ENCODE measurements at regions not wholly inside any gene's neighbourhood (a gene's known extent, or its start where the extent isn't known, plus 50 kb on each side); places are given as distances from the start of the nearest gene placed in this dataset.
"Not testable (repeated sequence)": the region's sequence is repeated elsewhere in the genome, so short reads cannot be mapped to it uniquely, and the experiment has no call there.

GRCh38 chr3:28623106-28623505 is 274.5 kb upstream of the AZI2 start:
- DNase-seq, result no peak
- H3K4me3 ChIP-seq (ENCODE audit: low read length), result no peak overlapping the region

GRCh38 chr3:28624084-28624483 is 275.5 kb upstream of the AZI2 start:
- no peak overlapping the region for H3K27ac ChIP-seq (ENCODE audit: low read length)
- no peaks in the 10 kb centered on the region for H3K9me2 ChIP-seq (replicated peaks; ENCODE audit: insufficient read depth, low read length)
- no peaks in the 10 kb centered on the region for H3K9me3 ChIP-seq (ENCODE audit: low read length)
- no peak overlapping the region for H3K4me3 ChIP-seq (ENCODE audit: low read length)
- H3K4me1 ChIP-seq (ENCODE audit: low read length), result no peaks in the 10 kb centered on the region
- H3K79me2 ChIP-seq (ENCODE audit: low read length), result no peaks in the 10 kb centered on the region
- no peak overlapping the region for H2AFZ ChIP-seq (ENCODE audit: low read length)
- H3K36me3 ChIP-seq (ENCODE audit: insufficient read depth, low read length), result no peaks in the 10 kb centered on the region
- no peak for DNase-seq
- H3K4me2 ChIP-seq (ENCODE audit: low read depth, low read length, poor library complexity, severe bottlenecking), result no peak overlapping the region
- no peaks in the 10 kb centered on the region for H4K20me1 ChIP-seq (ENCODE audit: insufficient read depth, low read depth, low read length)
- no peak overlapping the region for H3K9ac ChIP-seq (ENCODE audit: low read length)
- no peaks in the 10 kb centered on the region for H3K27me3 ChIP-seq (ENCODE audit: low read length)

More at GRCh38 chr3:28623106-28623505, 274.5 kb upstream of the AZI2 start:
- Histone ChIP-seq H2AFZ (ENCODE audit: low read length) (no peak overlapping the region), H3K27ac (ENCODE audit: low read length) (no peak overlapping the region), H3K9me3 (ENCODE audit: low read length) (no peaks in the 10 kb centered on the region), H3K79me2 (ENCODE audit: low read length) (no peaks in the 10 kb centered on the region), H3K9ac (ENCODE audit: low read length) (no peak overlapping the region), H3K9me2 (replicated peaks; ENCODE audit: insufficient read depth, low read length) (no peaks in the 10 kb centered on the region), H3K36me3 (ENCODE audit: insufficient read depth, low read length) (no peaks in the 10 kb centered on the region), H3K4me2 (ENCODE audit: low read depth, low read length, poor library complexity, severe bottlenecking) (no peak overlapping the region), H3K4me1 (ENCODE audit: low read length) (no peaks in the 10 kb centered on the region), H4K20me1 (ENCODE audit: insufficient read depth, low read depth, low read length) (no peaks in the 10 kb centered on the region), H3K27me3 (ENCODE audit: low read length) (no peaks in the 10 kb centered on the region)

- not testable (repeated sequence) for H3K9me2 ChIP-seq (replicated peaks; ENCODE audit: insufficient read depth, low read length); H3K27me3 ChIP-seq (ENCODE audit: low read length); H3K4me2 ChIP-seq (ENCODE audit: low read depth, low read length, poor library complexity, severe bottlenecking); H3K4me3 ChIP-seq (ENCODE audit: low read length); H3K4me1 ChIP-seq (ENCODE audit: low read length); H3K36me3 ChIP-seq (ENCODE audit: insufficient read depth, low read length); H3K79me2 ChIP-seq (ENCODE audit: low read length); H3K9ac ChIP-seq (ENCODE audit: low read length); DNase-seq; H2AFZ ChIP-seq (ENCODE audit: low read length); H3K27ac ChIP-seq (ENCODE audit: low read length); H3K9me3 ChIP-seq (ENCODE audit: low read length); H4K20me1 ChIP-seq (ENCODE audit: insufficient read depth, low read depth, low read length)
These were observed 279.2 kb upstream of the AZI2 start for GRCh38 chr3:28627843-28628242.

GRCh38 chr3:28634019-28634418 is 285.4 kb upstream of the AZI2 start:
- no peak for DNase-seq
- no peak overlapping the region for H2AFZ ChIP-seq (ENCODE audit: low read length)
- H3K4me3 ChIP-seq (ENCODE audit: low read length), result no peak overlapping the region
- no peaks in the 10 kb centered on the region for H3K9me2 ChIP-seq (replicated peaks; ENCODE audit: insufficient read depth, low read length)
- H4K20me1 ChIP-seq (ENCODE audit: insufficient read depth, low read depth, low read length), result no peaks in the 10 kb centered on the region
- no peaks in the 10 kb centered on the region for H3K36me3 ChIP-seq (ENCODE audit: insufficient read depth, low read length)
- no peaks in the 10 kb centered on the region for H3K9me3 ChIP-seq (ENCODE audit: low read length)
- no peaks in the 10 kb centered on the region for H3K27me3 ChIP-seq (ENCODE audit: low read length)
- no peak overlapping the region for H3K27ac ChIP-seq (ENCODE audit: low read length)
- H3K4me2 ChIP-seq (ENCODE audit: low read depth, low read length, poor library complexity, severe bottlenecking), result no peak overlapping the region
- no peaks in the 10 kb centered on the region for H3K4me1 ChIP-seq (ENCODE audit: low read length)
- H3K79me2 ChIP-seq (ENCODE audit: low read length), result no peaks in the 10 kb centered on the region
- no peak overlapping the region for H3K9ac ChIP-seq (ENCODE audit: low read length)

GRCh38 chr3:28637742-28638141 is 289.1 kb upstream of the AZI2 start:
- H3K79me2 ChIP-seq (ENCODE audit: low read length), result no peaks in the 10 kb centered on the region
- H3K27ac ChIP-seq (ENCODE audit: low read length), result no peak overlapping the region
- H4K20me1 ChIP-seq (ENCODE audit: insufficient read depth, low read depth, low read length), result no peaks in the 10 kb centered on the region
- no peak for DNase-seq
- no peaks in the 10 kb centered on the region for H3K36me3 ChIP-seq (ENCODE audit: insufficient read depth, low read length)
- H3K4me1 ChIP-seq (ENCODE audit: low read length), result no peaks in the 10 kb centered on the region
- H3K9ac ChIP-seq (ENCODE audit: low read length), result no peak overlapping the region
- H3K9me3 ChIP-seq (ENCODE audit: low read length), result no peaks in the 10 kb centered on the region
- 0 out of 2 replicates have a peak, but pooled peaks cover 3% of the 10 kb centered on the region for H3K9me2 ChIP-seq (replicated peaks; ENCODE audit: insufficient read depth, low read length)
- no peak overlapping the region for H3K4me3 ChIP-seq (ENCODE audit: low read length)
- no peaks in the 10 kb centered on the region for H3K27me3 ChIP-seq (ENCODE audit: low read length)
- H2AFZ ChIP-seq (ENCODE audit: low read length), result no peak overlapping the region
- no peak overlapping the region for H3K4me2 ChIP-seq (ENCODE audit: low read depth, low read length, poor library complexity, severe bottlenecking)

- Histone ChIP-seq H3K9ac (ENCODE audit: low read length) (no peak overlapping the region), H3K9me2 (replicated peaks; ENCODE audit: insufficient read depth, low read length) (peaks cover 9% of the 10 kb centered on the region; the same call in 1 of the 2 replicates), H3K27ac (ENCODE audit: low read length) (no peak overlapping the region), H3K27me3 (ENCODE audit: low read length) (no peaks in the 10 kb centered on the region), H2AFZ (ENCODE audit: low read length) (no peak overlapping the region), H3K4me1 (ENCODE audit: low read length) (no peaks in the 10 kb centered on the region), H3K36me3 (ENCODE audit: insufficient read depth, low read length) (no peaks in the 10 kb centered on the region), H3K4me3 (ENCODE audit: low read length) (no peak overlapping the region), H3K4me2 (ENCODE audit: low read depth, low read length, poor library complexity, severe bottlenecking) (no peak overlapping the region), H3K79me2 (ENCODE audit: low read length) (no peaks in the 10 kb centered on the region), H3K9me3 (ENCODE audit: low read length) (no peaks in the 10 kb centered on the region), H4K20me1 (ENCODE audit: insufficient read depth, low read depth, low read length) (no peaks in the 10 kb centered on the region)
- DNase-seq, result no peak
These were observed 296.5 kb upstream of the AZI2 start for GRCh38 chr3:28645149-28645548.

- no peak for DNase-seq
- Histone ChIP-seq H2AFZ (ENCODE audit: low read length) (no peak overlapping the region), H3K9ac (ENCODE audit: low read length) (no peak overlapping the region), H3K79me2 (ENCODE audit: low read length) (no peaks in the 10 kb centered on the region), H3K9me3 (ENCODE audit: low read length) (no peaks in the 10 kb centered on the region), H3K4me1 (ENCODE audit: low read length) (no peaks in the 10 kb centered on the region), H3K27ac (ENCODE audit: low read length) (no peak overlapping the region), H3K4me2 (ENCODE audit: low read depth, low read length, poor library complexity, severe bottlenecking) (no peak overlapping the region), H4K20me1 (ENCODE audit: insufficient read depth, low read depth, low read length) (no peaks in the 10 kb centered on the region), H3K27me3 (ENCODE audit: low read length) (no peaks in the 10 kb centered on the region), H3K4me3 (ENCODE audit: low read length) (no peak overlapping the region), H3K9me2 (replicated peaks; ENCODE audit: insufficient read depth, low read length) (peaks cover 9% of the 10 kb centered on the region; the same call in 1 of the 2 replicates), H3K36me3 (ENCODE audit: insufficient read depth, low read length) (no peaks in the 10 kb centered on the region)
These were observed 297.8 kb upstream of the AZI2 start for GRCh38 chr3:28646435-28646834.

- Histone ChIP-seq H3K4me1 (ENCODE audit: low read length) (no peaks in the 10 kb centered on the region), H3K36me3 (ENCODE audit: insufficient read depth, low read length) (no peaks in the 10 kb centered on the region), H2AFZ (ENCODE audit: low read length) (no peak overlapping the region), H3K9me3 (ENCODE audit: low read length) (no peaks in the 10 kb centered on the region), H3K27ac (ENCODE audit: low read length) (no peak overlapping the region), H3K9me2 (replicated peaks; ENCODE audit: insufficient read depth, low read length) (peaks cover 6% of the 10 kb centered on the region; the same call in 1 of the 2 replicates), H3K4me2 (ENCODE audit: low read depth, low read length, poor library complexity, severe bottlenecking) (no peak overlapping the region), H4K20me1 (ENCODE audit: insufficient read depth, low read depth, low read length) (no peaks in the 10 kb centered on the region), H3K27me3 (ENCODE audit: low read length) (no peaks in the 10 kb centered on the region), H3K4me3 (ENCODE audit: low read length) (no peak overlapping the region), H3K79me2 (ENCODE audit: low read length) (no peaks in the 10 kb centered on the region), H3K9ac (ENCODE audit: low read length) (no peak overlapping the region)
- DNase-seq, result no peak
These were observed 300.6 kb upstream of the AZI2 start for GRCh38 chr3:28649266-28649665.

- Histone ChIP-seq H3K4me3 (ENCODE audit: low read length) (no peak overlapping the region), H3K9me2 (replicated peaks; ENCODE audit: insufficient read depth, low read length) (0 out of 2 replicates have a peak, but pooled peaks cover 6% of the 10 kb centered on the region)
These were observed 302.5 kb upstream of the AZI2 start for GRCh38 chr3:28651159-28651558.

More at GRCh38 chr3:28651159-28651558, 302.5 kb upstream of the AZI2 start:
- no peak overlapping the region for H2AFZ ChIP-seq (ENCODE audit: low read length)
- no peaks in the 10 kb centered on the region for H4K20me1 ChIP-seq (ENCODE audit: insufficient read depth, low read depth, low read length)
- H3K79me2 ChIP-seq (ENCODE audit: low read length), result no peaks in the 10 kb centered on the region
- no peaks in the 10 kb centered on the region for H3K4me1 ChIP-seq (ENCODE audit: low read length)
- no peaks in the 10 kb centered on the region for H3K36me3 ChIP-seq (ENCODE audit: insufficient read depth, low read length)
- H3K4me2 ChIP-seq (ENCODE audit: low read depth, low read length, poor library complexity, severe bottlenecking), result no peak overlapping the region
- no peaks in the 10 kb centered on the region for H3K27me3 ChIP-seq (ENCODE audit: low read length)
- H3K9ac ChIP-seq (ENCODE audit: low read length), result no peak overlapping the region
- H3K27ac ChIP-seq (ENCODE audit: low read length), result no peak overlapping the region
- no peak for DNase-seq
- H3K9me3 ChIP-seq (ENCODE audit: low read length), result no peaks in the 10 kb centered on the region
